ENCODE measurements at regions not wholly inside any gene's neighbourhood (a gene's known extent, or its start where the extent isn't known, plus 50 kb on each side); places are given as distances from the start of the nearest gene placed in this dataset.
A peak's percentile ranks its signal among the peaks of the same experiment; 100 is the strongest.
"Not testable (repeated sequence)": the region's sequence is repeated elsewhere in the genome, so short reads cannot be mapped to it uniquely, and the experiment has no call there.

DNA sequence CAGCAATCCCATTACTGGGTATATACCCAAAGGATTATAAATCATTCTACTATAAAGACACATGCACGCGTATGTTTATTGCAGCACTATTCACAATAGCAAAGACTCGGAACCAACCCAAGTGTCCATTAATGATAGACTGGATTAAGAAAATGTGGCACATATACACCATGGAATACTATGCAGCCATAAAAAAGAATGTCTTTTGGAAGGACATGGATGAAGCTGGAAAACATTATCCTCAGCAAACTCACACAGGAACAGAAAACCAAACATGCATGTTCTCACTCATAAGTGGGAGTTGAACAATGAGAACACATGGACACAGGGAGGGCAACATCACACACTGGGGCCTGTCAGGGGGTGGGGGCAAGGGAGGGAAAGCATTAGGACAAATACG is 143.7 kb upstream of the IVNS1ABP start:
- DNase-seq: not testable (repeated sequence)

DNA sequence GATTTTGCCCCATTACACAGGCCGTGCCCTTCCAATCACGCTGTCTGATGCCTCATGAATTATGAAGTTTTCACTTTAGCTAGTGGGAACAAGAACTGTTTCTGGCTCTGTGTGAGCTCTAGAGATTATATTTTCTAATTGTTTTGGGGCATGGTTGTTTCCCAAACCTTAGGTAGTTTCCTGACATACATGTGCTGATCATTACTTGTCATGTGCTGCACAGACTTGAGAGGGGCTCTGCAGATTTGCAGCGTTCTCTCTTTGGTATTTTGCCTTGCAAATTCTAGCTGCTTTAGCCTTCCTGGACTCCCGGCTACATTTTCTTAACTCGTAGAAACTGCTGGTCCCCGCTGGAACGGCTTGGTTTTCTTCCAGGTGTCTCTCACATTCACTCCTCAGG is 142.1 kb upstream of the IVNS1ABP start:
- DNase-seq: no peak

GRCh38 chr1:185458670-185459069 is 141.6 kb upstream of the IVNS1ABP start:
- no peak for DNase-seq

DNA sequence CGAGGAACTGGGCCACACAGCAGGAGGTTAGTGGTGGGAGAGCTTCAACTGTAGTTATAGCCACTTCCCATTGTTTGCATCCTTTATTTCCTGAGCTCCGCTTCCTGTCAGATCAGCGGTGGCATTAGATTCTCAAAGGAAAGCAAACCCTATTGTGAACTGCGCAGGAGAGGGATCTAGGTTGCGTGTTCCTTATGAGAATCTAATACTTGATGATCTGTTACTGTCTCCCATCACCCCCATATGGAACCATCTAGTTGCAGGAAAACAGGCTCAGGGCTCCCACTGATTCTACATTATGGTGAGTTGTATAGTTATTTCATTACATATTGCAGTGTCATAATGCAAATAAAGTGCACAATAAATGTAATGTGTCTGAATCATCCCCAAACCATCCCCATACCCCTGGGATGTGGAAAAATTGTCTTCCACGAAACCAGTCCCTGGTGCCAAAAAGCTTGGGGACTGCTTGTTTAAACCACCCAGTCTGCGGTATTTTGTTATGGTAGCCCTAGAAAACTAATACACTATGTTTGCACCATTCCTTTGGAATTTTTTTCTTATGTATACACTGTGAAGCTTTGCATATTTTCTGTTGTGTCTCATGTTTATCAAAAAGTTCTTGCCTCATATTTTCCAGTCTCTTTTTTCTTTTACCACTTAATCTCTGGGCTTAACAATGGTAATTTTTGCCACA is 136.6 kb upstream of the IVNS1ABP start:
- no peak for DNase-seq

DNA sequence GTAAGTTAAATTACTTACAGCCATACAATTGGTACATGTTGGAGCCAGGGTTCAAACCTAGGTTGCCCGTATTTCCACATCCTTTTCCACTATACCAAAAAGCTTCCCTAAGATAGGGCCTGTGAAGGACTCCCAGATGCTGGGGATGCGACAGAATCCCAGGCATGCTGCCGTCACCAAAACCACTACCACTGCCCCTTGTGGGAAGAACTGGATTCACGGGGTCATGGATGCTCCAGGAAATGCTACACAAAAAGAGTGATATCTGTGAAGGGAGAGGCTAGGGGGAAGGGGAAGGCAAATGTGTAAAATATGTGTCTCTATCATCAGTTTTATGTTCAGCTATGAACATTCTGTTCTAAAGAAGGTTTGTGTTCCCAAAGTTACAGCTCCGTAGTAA is 133.9 kb upstream of the IVNS1ABP start:
- DNase-seq: no peak

DNA sequence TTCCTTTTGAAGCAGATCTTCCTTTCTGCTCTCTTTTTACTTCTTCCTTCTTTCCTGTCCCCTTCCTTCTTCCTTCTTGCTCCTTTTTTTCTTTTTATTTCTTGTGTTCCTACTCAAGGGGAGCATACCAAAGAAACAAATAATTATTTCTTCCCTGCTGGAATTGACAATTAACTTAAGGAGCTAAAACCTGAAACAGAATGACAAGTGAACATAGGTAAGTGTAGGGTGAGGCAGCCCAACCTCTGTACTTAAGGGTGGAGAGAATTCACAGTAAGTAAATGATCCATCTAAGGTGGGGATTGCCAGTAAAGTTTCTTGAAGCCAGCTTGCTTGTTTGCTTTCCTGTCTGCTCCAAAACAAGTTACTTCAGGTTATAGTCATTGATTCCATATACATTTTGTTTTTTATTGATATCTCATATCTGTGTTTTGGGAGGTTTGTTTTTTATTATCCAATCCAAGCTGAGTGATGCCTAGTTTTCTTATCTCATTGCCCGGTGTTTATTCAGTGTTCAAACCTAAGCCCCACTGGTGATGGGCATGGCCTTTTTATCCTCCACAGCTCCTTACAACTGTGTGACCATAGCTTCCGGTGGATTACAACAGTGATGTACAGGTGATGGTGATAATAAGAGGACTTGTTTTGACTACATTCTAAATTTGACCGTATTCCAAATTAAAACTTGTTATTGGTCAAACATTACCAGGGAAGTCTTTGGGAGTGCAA is 133.2 kb upstream of the IVNS1ABP start:
- DNase-seq: no peak

DNA sequence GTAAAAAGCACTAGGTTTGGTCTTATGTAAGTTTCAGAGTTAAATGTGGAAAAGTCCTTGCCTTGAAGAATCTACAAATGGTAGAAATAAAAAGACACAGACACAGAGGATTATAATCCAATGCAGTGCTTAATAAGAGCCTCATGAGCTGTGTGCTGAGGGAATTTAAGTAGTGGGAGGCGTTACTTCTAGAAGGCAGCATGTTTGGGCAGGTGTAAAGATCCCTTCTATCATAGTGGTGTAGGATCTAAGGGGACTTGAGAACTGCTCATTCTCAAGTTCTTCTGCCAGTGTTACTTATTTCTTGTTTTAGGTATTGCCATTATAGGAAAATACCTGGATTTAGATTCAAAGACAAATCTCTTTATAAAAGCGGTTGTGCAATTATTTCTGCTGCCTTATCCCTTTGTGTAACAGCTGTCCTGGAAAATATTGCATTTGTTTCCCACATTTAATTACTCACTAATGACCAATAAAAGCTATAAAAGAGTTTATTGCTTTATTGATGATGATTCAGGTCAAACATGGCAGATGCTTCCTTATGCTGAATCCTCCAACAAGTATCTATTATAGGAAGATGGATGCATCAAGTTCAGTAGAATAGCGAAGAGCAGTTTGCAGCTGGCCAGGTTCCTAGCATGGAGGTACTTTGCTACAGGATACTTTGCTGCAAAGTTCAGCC is 132.5 kb upstream of the IVNS1ABP start:
- no peak for DNase-seq

DNA sequence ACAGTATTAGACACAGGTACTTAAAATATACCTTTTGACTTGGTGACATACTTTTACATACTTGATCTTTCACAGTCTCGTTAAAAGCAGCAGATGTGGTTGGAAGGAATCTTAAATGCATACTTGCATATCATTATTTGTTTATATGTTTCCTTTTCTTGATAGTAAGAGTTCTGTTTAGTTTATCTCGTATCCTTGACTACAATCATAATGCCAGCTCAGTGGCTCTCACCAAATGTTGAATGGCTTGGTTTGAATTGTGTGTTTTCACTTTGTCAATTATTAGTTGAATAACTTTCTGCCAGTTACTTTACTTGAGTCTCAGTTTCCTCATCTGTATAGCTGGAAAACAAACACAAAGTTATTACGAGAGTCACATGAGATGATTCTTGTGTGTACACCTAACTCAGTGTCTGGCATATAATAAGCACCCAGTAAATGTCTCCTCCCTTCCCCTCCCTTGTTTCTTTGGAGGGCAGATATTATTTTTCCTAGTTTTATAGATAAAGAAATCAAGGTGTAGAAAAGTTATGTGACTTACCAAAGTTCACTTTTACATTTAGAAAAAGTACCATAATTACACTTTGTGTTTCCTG is 131.6 kb upstream of the IVNS1ABP start:
- no peak for DNase-seq

- no peak for DNase-seq
Observed at GRCh38 chr1:185446131-185446530, 129.1 kb upstream of the IVNS1ABP start.

DNA sequence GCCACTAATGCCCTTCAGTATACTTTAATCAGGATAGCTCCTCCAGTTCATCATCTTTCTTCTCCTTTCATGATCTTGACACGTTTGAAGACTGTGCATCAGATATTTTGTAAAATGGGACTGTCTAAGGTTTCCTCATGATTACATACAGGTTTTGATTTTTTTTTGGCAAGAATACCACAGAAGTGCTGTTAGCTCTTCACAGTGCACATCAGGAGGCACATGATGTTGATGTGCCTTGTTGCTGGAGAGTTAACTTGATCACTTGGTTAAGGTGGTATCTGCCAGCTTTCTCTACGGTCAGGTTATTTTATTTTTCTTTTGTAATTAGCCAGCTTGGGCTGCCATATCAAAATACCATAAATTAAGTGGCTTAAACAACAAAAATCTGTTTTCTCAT is 128.6 kb upstream of the IVNS1ABP start:
- no peak for DNase-seq

GRCh38 chr1:185444676-185445075 is 127.6 kb upstream of the IVNS1ABP start:
- DNase-seq: no peak

DNA sequence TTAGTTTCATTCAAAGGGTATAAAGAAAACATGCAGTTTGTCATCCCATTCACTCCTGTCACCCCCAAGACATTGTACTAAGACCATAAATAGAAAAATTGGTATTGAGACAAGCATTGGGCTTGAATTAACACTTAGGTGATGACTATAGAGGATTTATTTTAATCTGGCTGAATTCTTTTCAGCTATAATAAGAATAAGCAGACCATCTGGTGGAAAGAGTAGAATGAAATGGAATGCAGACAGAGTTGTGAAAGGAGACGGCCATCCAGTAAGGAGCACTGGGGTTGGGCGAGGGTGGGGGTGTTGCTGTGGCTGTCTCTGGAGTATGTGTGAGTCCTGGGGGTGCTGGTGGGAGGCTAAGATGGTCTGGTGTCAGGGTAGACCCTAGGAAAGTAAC is 125.0 kb upstream of the IVNS1ABP start:
- no peak for DNase-seq

DNA sequence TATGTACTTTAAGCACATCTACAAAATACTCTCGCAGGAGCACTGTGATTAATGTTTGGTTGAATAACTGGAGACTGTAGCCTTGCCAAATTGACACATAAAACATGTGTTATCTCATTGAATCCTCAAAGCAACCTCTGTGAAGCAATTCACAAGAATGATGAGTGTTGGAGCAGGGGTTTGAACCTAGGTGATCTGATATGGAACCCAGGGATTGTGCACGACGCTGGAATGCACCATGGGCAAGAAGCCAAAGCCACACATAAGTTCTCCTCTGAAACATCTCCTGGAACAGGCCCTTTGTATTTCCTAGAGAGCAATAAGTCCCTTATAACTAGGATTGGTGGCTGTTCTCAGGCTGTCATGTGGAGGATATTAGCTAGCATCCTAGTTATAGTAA is 124.6 kb upstream of the IVNS1ABP start:
- no peak for DNase-seq

DNA sequence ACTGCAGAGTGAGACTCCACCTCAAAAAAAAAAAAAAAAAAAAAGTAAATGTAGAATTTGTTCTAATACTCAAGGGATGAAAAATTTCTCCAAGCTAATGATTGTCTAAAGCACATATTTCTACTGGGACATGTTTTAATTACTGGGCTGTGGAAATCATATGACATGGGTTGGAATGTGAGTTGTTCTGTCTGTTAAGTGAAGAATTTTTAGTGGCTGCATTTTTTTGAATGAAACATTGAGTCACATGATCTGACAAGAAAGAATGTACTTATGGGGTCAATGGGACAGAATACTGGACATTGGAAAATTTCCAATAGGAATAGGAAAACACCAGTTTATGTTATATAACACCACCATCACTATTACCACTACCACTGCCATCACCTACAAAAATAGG is 123.8 kb upstream of the IVNS1ABP start:
- no peak for DNase-seq

DNA sequence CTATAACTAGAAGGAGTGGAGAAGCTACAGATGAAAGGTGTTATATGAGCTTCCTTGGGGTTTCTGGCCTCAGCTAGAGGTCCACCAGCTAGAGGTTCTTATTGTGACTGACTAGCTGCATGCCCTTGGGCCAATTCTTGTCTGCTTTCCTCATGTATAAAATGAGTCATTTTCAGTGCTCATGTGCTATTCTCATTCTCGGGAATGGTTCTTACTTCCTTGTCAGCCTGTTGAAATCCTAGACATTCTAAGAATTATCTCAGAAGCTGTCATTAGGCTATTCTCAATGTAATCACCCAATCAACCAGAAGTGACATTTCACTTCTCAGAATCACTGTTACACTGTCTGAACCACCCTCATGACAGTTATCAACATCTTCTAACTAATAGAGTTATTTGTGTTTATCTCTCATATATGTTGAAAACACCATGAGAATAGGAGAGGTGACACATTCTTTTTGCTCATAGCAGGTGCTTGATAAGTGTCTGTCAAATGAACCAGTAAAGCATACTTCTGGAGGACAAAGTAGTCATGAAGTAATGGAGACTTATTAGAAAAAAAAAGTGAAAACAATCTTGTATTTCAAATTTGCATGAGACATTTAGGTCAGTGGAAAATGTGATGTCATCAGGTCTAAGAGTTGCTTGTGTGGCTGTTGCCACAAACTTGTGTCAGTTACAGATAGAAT is 122.8 kb upstream of the IVNS1ABP start:
- DNase-seq: peak; percentile 26

GRCh38 chr1:185438936-185439335 is 121.9 kb upstream of the IVNS1ABP start:
- DNase-seq: no peak

GRCh38 chr1:185435696-185436379 is 118.8 kb upstream of the IVNS1ABP start:
- no peak for DNase-seq

- DNase-seq: no peak
Observed at GRCh38 chr1:185434721-185435120, 117.7 kb upstream of the IVNS1ABP start.

DNA sequence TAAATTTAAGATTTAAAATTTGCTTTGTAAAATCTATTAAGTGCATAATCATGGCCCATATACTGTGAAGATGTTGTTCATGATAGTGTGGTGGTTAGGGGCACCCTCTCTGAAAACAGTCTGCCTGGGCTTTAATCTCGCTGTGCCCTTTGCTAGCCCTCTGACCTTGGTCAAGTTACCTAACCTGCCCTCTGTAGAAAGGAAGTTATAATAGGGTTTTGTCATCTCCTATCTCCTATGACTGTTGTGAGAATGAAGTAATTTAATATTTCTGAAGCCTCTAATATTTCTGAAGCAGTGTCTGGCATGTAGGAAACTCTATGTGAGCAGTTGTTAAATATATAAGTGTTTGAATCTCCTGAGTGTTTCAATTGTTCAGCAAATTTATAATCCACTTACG is 116.6 kb upstream of the IVNS1ABP start:
- no peak for DNase-seq

DNA sequence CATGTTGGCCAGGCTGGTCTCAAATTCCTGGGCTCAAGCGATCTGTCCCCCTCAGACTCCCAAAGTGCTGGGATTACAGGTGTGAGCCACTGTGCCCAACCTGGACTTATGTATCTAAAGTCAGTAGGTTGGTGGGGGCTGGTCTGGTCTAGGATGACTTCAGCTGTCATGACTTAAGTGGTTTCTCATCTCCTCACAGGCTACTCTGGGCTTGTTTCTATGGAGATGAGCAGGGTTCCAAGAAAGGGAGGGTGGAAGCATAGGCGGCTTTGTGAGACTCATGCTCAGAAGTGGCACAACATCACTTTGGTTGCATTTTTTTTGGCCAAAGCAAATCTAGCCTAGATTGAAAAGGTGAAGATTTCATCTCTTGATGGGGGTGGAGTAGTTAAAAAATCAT is 115.9 kb upstream of the IVNS1ABP start:
- DNase-seq: no peak

- DNase-seq: no peak
Observed at GRCh38 chr1:185431612-185432011, 114.6 kb upstream of the IVNS1ABP start.

DNA sequence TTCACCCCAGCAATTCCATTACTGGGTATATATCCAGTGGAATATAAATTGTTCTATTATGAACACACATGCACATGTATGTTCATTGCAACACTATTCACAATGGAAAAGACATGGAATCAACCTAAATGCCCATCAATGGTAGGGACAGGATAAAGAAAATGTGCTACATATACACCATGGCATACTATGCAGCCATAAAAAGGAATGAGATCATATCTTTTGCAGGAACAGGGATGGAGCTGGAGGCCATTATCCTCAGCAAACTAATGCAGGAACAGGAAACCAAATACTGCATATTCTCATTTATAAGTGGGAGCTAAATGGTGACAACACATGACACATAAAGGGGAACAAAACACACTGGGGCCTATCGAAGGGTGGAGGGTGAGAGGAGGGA is 112.6 kb upstream of the IVNS1ABP start:
- DNase-seq: not testable (repeated sequence)

GRCh38 chr1:185427776-185428175 is 110.7 kb upstream of the IVNS1ABP start:
- no peak for DNase-seq
